Panc1 (cell line): ENCODE measurements at regions not wholly inside any gene's neighbourhood (a gene's known extent, or its start where the extent isn't known, plus 50 kb on each side); places are given as distances from the start of the nearest gene placed in this dataset.

Experiments used
- POLR2AphosphoS5 ChIP-seq: IDR thresholded peaks from 2 replicates; pipeline ENCODE4 v1.6.1; 2012; ENCODE audit warnings: mild to moderate bottlenecking, low read depth, low read length, moderate library complexity
- REST ChIP-seq, 2 experiments: IDR thresholded peaks; 2 replicates each; pipeline ENCODE4 v1.6.1; 2011 to 2012; ENCODE audit warnings: low read depth in 2 of 2, control low read depth in 1 of 2, low read length in 1 of 2, mild to moderate bottlenecking in 1 of 2, moderate library complexity in 1 of 2; ENCODE audit not compliant: insufficient read depth in 1 of 2
- TCF7L2 ChIP-seq: IDR thresholded peaks from 2 replicates; pipeline ENCODE4 v1.6.1; 2011; ENCODE audit warnings: mild to moderate bottlenecking, low read depth, low read length, inconsistent platforms
- TF ChIP-seq, protein P1 (sequence below): fragments of 450-650 bp; IDR thresholded peaks from 2 replicates; pipeline ENCODE4 v1.5.1; 2017; ENCODE audit warnings: mild to moderate bottlenecking

- TF ChIP-seq, protein P1, sequence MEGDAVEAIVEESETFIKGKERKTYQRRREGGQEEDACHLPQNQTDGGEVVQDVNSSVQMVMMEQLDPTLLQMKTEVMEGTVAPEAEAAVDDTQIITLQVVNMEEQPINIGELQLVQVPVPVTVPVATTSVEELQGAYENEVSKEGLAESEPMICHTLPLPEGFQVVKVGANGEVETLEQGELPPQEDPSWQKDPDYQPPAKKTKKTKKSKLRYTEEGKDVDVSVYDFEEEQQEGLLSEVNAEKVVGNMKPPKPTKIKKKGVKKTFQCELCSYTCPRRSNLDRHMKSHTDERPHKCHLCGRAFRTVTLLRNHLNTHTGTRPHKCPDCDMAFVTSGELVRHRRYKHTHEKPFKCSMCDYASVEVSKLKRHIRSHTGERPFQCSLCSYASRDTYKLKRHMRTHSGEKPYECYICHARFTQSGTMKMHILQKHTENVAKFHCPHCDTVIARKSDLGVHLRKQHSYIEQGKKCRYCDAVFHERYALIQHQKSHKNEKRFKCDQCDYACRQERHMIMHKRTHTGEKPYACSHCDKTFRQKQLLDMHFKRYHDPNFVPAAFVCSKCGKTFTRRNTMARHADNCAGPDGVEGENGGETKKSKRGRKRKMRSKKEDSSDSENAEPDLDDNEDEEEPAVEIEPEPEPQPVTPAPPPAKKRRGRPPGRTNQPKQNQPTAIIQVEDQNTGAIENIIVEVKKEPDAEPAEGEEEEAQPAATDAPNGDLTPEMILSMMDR = no peak
- TF ChIP-seq POLR2AphosphoS5 = no peak
- no peak for TF ChIP-seq TCF7L2
- TF ChIP-seq REST (IDR thresholded peaks at IDR 0.05; ENCODE audit: insufficient read depth in 1 of 2, low read depth in 2 of 2, low read length in 1 of 2) = no peak
These were observed 117.9 kb upstream of the FST start for GRCh38 chr5:53362521-53362941.
